NCI-H2171 (cell line): ENCODE measurements at regions not wholly inside any gene's neighbourhood (a gene's known extent, or its start where the extent isn't known, plus 50 kb on each side); places are given as distances from the start of the nearest gene placed in this dataset.
"Not testable (repeated sequence)": the region's sequence is repeated elsewhere in the genome, so short reads cannot be mapped to it uniquely, and the experiment has no call there.

Experiments used
- DNase-seq: peaks from one replicate; lab custom pipeline; 2025; lab: John Stamatoyannopoulos, UW

GRCh38 chr5:87198010-87198409, 69.7 kb upstream of the RASA1 start:
- no peak for DNase-seq

GRCh38 chr5:87199246-87199645, 68.4 kb upstream of the RASA1 start:
- not testable (repeated sequence) for DNase-seq

- DNase-seq = not testable (repeated sequence)
Observed at GRCh38 chr5:87199704-87200103, 68.0 kb upstream of the RASA1 start.

- no peak for DNase-seq
Observed at GRCh38 chr5:87210076-87210475, 57.6 kb upstream of the RASA1 start.

GRCh38 chr5:87210743-87211142, 56.9 kb upstream of the RASA1 start:
- DNase-seq = no peak

- no peak for DNase-seq
Observed at GRCh38 chr5:87211676-87212075, 56.0 kb upstream of the RASA1 start.

GRCh38 chr5:87212183-87212582, 55.5 kb upstream of the RASA1 start:
- not testable (repeated sequence) for DNase-seq

- not testable (repeated sequence) for DNase-seq
Observed at GRCh38 chr5:87217480-87217879, 50.2 kb upstream of the RASA1 start.
